GM12864 (cell line): ENCODE measurements at regions not wholly inside any gene's neighbourhood (a gene's known extent, or its start where the extent isn't known, plus 50 kb on each side); places are given as distances from the start of the nearest gene placed in this dataset.

Experiments used
- DNase-seq: peaks from one replicate; pipeline ENCODE4 v3.0.0-alpha.2; 2011; ENCODE audit warnings: low read depth
- H3K4me3 ChIP-seq: 2 replicates; pipeline ENCODE4 v1.5.1; 2011; ENCODE audit warnings: mild to moderate bottlenecking, low read depth, low read length, control low read depth
- TF ChIP-seq, protein P1 (sequence below): IDR thresholded peaks from 2 replicates; pipeline ENCODE4 v1.5.1; 2011; ENCODE audit warnings: low read depth, mild to moderate bottlenecking, moderate library complexity, low read length, control low read depth, inconsistent platforms; ENCODE audit errors: missing control alignments

DNA sequence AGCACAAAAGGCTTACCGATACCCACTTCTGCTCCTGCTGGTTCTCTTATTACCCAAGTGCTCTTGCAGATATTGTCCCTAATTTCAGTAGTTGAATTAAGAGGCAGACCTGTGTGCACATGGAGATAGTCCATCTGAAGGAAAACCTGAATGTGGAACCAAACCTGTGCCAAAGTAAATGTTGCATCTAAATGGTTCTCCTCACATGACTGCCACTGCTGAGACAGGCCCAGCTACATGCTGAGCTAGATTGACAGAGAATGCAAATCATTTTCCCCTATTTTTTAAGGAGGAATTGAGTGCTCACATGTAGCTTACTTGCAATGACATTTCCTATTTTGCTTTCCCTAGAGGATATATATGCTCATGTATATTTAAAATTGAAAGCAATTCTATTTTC is 609.1 kb upstream of the TECRL start:
- TF ChIP-seq, protein P1, sequence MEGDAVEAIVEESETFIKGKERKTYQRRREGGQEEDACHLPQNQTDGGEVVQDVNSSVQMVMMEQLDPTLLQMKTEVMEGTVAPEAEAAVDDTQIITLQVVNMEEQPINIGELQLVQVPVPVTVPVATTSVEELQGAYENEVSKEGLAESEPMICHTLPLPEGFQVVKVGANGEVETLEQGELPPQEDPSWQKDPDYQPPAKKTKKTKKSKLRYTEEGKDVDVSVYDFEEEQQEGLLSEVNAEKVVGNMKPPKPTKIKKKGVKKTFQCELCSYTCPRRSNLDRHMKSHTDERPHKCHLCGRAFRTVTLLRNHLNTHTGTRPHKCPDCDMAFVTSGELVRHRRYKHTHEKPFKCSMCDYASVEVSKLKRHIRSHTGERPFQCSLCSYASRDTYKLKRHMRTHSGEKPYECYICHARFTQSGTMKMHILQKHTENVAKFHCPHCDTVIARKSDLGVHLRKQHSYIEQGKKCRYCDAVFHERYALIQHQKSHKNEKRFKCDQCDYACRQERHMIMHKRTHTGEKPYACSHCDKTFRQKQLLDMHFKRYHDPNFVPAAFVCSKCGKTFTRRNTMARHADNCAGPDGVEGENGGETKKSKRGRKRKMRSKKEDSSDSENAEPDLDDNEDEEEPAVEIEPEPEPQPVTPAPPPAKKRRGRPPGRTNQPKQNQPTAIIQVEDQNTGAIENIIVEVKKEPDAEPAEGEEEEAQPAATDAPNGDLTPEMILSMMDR: no peak
- DNase-seq: no peak
- no peak overlapping the region for H3K4me3 ChIP-seq

DNA sequence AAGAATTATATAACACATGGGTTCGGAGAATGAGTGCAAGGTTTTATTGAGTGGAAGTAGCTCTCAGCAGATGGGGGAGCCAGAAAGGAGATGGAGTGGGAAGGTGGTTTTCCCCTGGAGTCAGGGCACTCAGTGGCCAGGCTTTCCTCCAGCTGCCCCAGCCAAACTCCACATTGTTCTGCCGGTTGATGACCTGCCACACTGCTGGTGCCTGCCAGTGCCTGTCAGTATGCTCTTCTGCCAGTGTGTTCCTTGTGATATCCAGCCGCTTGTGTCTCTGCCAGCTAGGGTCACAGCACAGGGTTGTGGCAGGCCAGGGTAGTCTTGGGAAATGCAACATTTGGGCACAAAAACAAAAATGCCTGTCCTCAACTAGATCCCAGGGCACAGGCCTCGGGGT is 604.8 kb upstream of the TECRL start:
- no peak overlapping the region for H3K4me3 ChIP-seq
- DNase-seq: no peak
- TF ChIP-seq, protein P1: no peak

DNA sequence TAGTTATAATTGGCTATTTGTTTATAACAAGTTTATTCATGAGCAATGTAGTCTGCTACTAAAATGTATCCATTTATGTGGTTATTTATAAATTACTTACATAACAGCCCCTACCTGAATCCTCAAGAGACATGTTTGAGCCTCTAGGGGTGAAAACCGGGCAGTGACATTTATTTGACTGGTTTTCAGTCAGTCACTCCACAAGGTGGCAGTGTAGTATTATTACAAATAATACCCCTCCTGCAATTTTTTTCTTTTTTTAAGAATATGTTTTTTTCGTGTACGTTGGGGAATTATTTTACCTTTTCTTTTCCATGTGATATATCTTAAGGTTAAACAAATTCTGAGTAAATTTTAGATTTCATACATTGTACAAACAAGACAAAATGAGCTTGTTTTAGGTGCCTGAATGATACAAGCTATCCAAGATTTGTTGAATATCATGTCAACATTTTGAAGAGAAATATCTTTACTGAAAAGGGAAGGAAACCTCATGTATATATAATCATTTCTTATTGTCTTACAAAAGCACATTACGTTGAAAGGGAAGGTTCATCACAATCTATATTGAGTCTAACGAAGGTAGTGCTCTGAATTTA is 598.7 kb upstream of the TECRL start:
- no peak for DNase-seq
- TF ChIP-seq, protein P1: peak; percentile 23
- no peak overlapping the region for H3K4me3 ChIP-seq

DNA sequence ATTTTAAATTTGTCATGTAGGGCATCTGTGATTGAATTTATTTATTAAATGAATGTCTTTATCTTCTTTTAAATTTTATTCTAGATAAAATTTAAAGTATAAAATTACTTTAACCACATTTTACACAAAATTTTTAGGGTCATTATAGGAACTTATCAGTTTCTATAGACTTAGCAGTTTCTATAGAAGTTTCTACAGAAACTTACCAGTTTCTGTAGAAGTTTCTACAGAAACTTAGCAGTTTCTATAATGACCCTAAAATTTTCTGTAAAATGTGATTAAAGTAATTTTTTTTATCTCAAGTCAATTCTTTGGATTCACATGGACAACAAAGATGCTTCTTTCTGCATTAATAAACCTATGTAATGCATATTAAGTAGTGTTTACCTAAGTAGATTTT is 565.9 kb upstream of the TECRL start:
- no peak overlapping the region for H3K4me3 ChIP-seq
- no peak for DNase-seq
- TF ChIP-seq, protein P1: no peak

DNA sequence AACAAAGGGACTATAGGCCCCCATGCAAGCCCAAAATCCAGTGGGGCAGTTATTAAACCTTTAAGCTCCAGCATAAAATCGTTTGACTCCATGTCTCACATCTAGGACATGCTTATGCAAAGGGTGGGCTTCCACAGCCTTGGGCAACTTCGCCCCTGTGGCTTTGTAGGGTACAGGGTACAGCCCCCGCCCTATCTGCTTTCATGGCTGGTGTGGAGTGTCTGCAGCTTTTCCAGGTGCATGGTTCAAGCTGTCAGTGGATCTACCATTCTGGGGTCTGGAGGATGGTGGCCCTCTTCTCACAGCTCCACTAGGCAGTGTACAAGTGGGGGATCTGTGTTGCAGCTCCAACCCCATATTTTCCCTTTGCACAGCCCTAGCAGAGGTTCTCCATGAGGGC is 559.8 kb upstream of the TECRL start:
- TF ChIP-seq, protein P1: no peak
- H3K4me3 ChIP-seq: no peak overlapping the region
- no peak for DNase-seq

DNA sequence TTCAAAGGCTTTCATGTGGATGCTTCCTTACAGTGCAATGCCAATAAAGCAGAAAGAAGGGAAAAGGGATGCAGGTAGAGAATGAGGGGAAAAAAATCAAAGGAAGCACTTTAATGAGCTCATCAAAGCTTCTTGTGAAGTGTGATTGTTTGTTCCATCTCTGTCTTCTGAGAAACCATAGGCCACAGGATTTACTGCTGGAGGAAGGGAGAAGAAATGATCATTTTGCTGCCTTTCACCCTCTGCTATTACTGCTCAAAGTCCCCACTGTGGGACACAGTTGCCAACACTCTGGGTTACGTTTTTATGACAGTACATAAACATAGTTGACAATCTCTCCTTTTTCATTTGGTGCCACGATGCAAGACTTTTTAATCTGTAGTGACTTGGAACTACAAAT is 558.0 kb upstream of the TECRL start:
- TF ChIP-seq, protein P1: no peak
- no peak overlapping the region for H3K4me3 ChIP-seq
- no peak for DNase-seq

DNA sequence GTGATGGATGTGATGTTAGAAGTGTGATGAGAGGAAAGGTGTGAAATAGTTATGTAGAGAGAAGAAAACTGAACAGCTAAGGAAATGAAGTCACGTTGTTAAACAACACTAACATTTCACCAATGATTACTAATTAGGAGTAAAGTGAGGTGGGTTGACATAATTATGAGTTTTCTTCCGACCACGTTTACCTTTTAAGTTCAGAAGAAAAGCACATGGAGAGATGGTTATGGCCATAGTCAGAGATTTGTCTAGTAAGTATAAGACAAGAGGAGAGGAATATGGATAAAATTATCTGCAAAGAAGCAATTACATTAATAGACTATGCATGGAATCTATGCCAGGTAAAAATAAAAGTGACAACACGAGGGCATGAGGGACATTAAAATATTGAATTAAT is 551.3 kb upstream of the TECRL start:
- TF ChIP-seq, protein P1: no peak
- H3K4me3 ChIP-seq: no peak overlapping the region
- DNase-seq: no peak
